HG02678 (cell line): ENCODE measurements at regions not wholly inside any gene's neighbourhood (a gene's known extent, or its start where the extent isn't known, plus 50 kb on each side); places are given as distances from the start of the nearest gene placed in this dataset.

ENCODE experiments used
- ATAC-seq: cut with Tn5 transposase; IDR thresholded peaks from one replicate; pipeline ENCODE4 v1.9.1; 2021; ENCODE audit warnings: mild to moderate bottlenecking, moderate library complexity; ENCODE audit not compliant: unreplicated experiment

- no peak for ATAC-seq
These were observed 94.7 kb upstream of the FERD3L start for GRCh38 chr7:19239951-19240350.

- no peak for ATAC-seq
These were observed 90.5 kb upstream of the FERD3L start for GRCh38 chr7:19235680-19236079.

- no peak for ATAC-seq
These were observed 79.7 kb upstream of the FERD3L start for GRCh38 chr7:19224951-19225350.

DNA sequence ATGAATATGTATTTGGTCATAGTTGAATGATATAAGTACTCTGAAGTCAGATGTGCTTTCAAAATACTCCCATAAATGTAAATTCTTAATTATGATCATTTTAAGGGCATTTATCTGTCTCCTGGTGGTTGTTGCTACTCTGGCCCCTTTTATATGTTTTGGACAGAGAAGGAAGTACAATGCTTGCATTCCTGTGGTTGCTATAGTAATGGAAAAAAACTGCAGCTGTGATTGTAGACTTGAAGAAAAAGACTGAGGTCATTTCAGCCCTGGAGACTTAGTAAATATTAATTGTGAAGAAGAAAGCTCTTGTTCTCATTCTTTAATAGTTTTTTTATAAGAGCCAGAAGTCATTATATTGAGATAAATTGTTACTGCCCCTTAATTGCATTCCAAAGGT is 70.2 kb upstream of the FERD3L start:
- no peak for ATAC-seq

DNA sequence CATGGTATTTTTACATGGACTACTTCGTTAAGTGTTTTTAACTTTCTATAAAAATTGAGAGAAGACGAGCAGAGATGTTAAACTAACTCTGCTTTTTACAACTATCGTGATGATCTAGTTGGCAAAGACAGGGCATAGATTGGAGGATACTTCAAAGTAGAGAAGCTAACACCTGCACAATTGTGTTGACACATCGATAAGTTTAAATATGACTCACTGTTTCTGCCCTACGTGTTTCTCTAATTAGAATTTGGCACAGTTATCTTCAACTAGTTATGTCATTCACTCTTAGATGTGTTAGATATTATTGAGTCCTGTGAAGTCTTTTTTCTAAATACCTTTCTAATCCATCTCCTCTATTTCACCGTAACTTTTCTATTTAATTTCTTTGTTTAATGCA is 68.5 kb upstream of the FERD3L start:
- ATAC-seq = no peak

- no peak for ATAC-seq
These were observed 65.7 kb upstream of the FERD3L start for GRCh38 chr7:19210893-19211413.

DNA sequence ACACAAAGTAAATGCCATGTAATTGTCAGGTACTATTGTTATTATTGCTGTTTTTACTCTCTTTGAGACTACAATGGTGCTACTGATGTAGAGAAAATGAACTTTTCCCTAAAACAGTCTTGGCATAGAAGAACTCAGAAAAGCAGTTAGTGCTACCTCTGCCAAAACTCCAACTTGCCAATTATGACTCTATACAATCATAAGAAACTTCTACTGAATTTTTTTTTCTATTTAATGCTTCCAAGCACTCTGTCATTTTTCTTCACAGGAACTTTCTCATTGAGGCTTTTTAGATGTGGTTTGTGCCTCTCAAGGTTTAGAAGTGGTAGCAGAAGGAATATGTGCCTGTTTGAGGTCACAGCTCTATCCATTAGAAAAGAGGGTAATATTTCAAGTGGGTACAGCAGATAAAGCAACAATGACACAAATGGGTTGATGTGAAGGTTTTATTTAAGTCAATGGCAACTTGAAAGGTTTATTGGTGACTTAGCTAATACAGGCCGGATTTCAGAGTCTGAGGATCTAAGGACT is 64.0 kb upstream of the FERD3L start:
- no peak for ATAC-seq

- ATAC-seq = no peak
These were observed 61.5 kb upstream of the FERD3L start for GRCh38 chr7:19206721-19207120.

DNA sequence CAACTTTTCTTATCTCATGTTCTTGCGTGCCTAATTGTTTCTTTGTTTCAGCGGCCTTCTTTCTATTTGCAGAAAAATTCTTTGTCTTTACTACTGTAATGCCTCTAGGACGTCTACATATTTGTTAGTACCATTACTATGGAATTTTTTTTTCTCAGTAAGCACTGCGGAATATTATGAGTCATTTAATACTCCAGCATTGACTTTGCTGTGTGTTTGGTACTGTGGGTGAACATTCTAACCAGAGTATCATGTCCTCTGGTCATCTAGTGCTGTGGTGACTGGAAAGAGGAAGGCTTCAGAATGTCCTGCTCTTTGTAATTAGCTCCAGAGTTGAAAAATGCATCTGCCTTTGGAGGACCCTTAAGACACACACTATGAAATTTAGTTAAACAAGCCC is 58.5 kb upstream of the FERD3L start:
- no peak for ATAC-seq

DNA sequence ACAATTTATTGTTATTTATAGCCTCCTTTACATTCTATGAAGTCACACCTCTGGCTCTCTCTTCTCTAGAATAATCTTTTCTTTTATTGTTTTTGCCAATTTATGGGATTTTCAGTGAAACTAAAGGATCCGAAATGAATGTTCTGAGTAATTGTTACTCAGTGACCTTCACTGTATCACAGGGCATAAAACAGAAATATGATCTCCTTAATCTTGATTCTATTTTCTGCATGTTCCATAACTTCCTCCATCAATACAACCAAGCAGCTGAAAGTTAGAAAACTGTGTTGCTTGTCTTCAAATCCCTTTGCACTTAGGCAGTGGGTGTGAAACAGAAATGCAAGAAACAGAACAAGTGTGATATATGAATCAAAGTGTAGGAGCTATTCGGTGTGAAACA is 57.4 kb upstream of the FERD3L start:
- ATAC-seq = no peak
